ENCODE measurements at regions not wholly inside any gene's neighbourhood (a gene's known extent, or its start where the extent isn't known, plus 50 kb on each side); places are given as distances from the start of the nearest gene placed in this dataset.

- DNase-seq: no peak
Observed at GRCh38 chr4:159445692-159446091, 342.8 kb downstream of the RAPGEF2 start.

- peak; percentile 42 for DNase-seq
Observed at GRCh38 chr4:159446266-159446976, 343.5 kb downstream of the RAPGEF2 start.

- no peak for DNase-seq
Observed at GRCh38 chr4:159447296-159447695, 344.4 kb downstream of the RAPGEF2 start.

- DNase-seq: no peak
Observed at GRCh38 chr4:159451006-159451405, 348.1 kb downstream of the RAPGEF2 start.

- DNase-seq: peak; percentile 36
Observed at GRCh38 chr4:159455675-159456237, 352.9 kb downstream of the RAPGEF2 start.

- no peak for DNase-seq
Observed at GRCh38 chr4:159460371-159460770, 357.5 kb downstream of the RAPGEF2 start.

GRCh38 chr4:159463235-159463634, 360.4 kb downstream of the RAPGEF2 start:
- no peak for DNase-seq

GRCh38 chr4:159464302-159464701, 361.4 kb downstream of the RAPGEF2 start:
- DNase-seq: no peak

GRCh38 chr4:159476886-159477285, 374.0 kb downstream of the RAPGEF2 start:
- no peak for DNase-seq

GRCh38 chr4:159480826-159481225, 377.9 kb downstream of the RAPGEF2 start:
- no peak for DNase-seq

- no peak for DNase-seq
Observed at GRCh38 chr4:159481936-159482335, 379.1 kb downstream of the RAPGEF2 start.

- DNase-seq: no peak
Observed at GRCh38 chr4:159483110-159483781, 380.4 kb downstream of the RAPGEF2 start.

- no peak for DNase-seq
Observed at GRCh38 chr4:159483782-159484741, 381.2 kb downstream of the RAPGEF2 start.

GRCh38 chr4:159484864-159485263, 382.0 kb downstream of the RAPGEF2 start:
- DNase-seq: no peak

GRCh38 chr4:159487284-159487747, 384.4 kb downstream of the RAPGEF2 start:
- DNase-seq: peak; percentile 49

GRCh38 chr4:159489646-159490045, 386.8 kb downstream of the RAPGEF2 start:
- no peak for DNase-seq

- DNase-seq: no peak
Observed at GRCh38 chr4:159495515-159496236, 392.8 kb downstream of the RAPGEF2 start.

GRCh38 chr4:159496248-159496647, 393.4 kb downstream of the RAPGEF2 start:
- no peak for DNase-seq

- DNase-seq: no peak
Observed at GRCh38 chr4:159497936-159498335, 395.1 kb downstream of the RAPGEF2 start.

- DNase-seq: no peak
Observed at GRCh38 chr4:159498446-159499115, 395.7 kb downstream of the RAPGEF2 start.

- no peak for DNase-seq
Observed at GRCh38 chr4:159500861-159501260, 398.0 kb downstream of the RAPGEF2 start.
